Activated CD8-positive, alpha-beta T cell treated with anti-CD3 and anti-CD28 coated beads for 36 hours (primary cell): ENCODE measurements at regions not wholly inside any gene's neighbourhood (a gene's known extent, or its start where the extent isn't known, plus 50 kb on each side); places are given as distances from the start of the nearest gene placed in this dataset.
A peak's percentile ranks its signal among the peaks of the same experiment; 100 is the strongest.

ENCODE experiments used
- ATAC-seq: fragments of 200-7000 bp; cut with Tn5 transposase; one replicate; pipeline ENCODE4 v1.10.0; 2021; ENCODE audit warnings: mild to moderate bottlenecking, moderate library complexity
- CTCF ChIA-PET: fragments of 350-600 bp; sonication (Branson Sonifier 250); formaldehyde crosslinking; loops from one replicate; lab custom pipeline; 2021; ENCODE audit warnings: antibody characterized with exemption; lab: Charles Lee
- POLR2A ChIA-PET: fragments of 350-600 bp; sonication (Branson Sonifier 250); formaldehyde crosslinking; loops from one replicate; lab custom pipeline; 2021; ENCODE audit warnings: antibody characterized with exemption; lab: Charles Lee
- DNase-seq: peaks from one replicate; pipeline ENCODE4 v3.0.0-alpha.2; 2020
- H3K27ac Mint-ChIP-seq: one replicate; pipeline ENCODE4 v1.8.0; 2021; ENCODE audit warnings: mild to moderate bottlenecking, mixed read lengths
- H3K27me3 Mint-ChIP-seq: one replicate; pipeline ENCODE4 v1.8.0; 2021; ENCODE audit warnings: mixed read lengths
- H3K36me3 Mint-ChIP-seq: one replicate; pipeline ENCODE4 v1.8.0; 2021; ENCODE audit warnings: low read depth, mixed read lengths
- H3K4me1 Mint-ChIP-seq: one replicate; pipeline ENCODE4 v1.8.0; 2021; ENCODE audit warnings: low read depth, mixed read lengths
- H3K4me3 Mint-ChIP-seq: one replicate; pipeline ENCODE4 v1.8.0; 2021; ENCODE audit warnings: mild to moderate bottlenecking, moderate library complexity, mixed read lengths
- H3K9me3 Mint-ChIP-seq: one replicate; pipeline ENCODE4 v1.8.0; 2021; ENCODE audit warnings: mixed read lengths
- CTCF ChIP-seq: fragments of 200-600 bp; IDR thresholded peaks from one replicate; pipeline ENCODE4 v1.8.0; 2022; ENCODE audit warnings: antibody characterized with exemption, mild to moderate bottlenecking
- intact Hi-C: fragments of 100-400 bp; cut with micrococcal nuclease; formaldehyde crosslinking; loops from one replicate; pipeline ENCODE4 v1.10.0; 2022

DNA sequence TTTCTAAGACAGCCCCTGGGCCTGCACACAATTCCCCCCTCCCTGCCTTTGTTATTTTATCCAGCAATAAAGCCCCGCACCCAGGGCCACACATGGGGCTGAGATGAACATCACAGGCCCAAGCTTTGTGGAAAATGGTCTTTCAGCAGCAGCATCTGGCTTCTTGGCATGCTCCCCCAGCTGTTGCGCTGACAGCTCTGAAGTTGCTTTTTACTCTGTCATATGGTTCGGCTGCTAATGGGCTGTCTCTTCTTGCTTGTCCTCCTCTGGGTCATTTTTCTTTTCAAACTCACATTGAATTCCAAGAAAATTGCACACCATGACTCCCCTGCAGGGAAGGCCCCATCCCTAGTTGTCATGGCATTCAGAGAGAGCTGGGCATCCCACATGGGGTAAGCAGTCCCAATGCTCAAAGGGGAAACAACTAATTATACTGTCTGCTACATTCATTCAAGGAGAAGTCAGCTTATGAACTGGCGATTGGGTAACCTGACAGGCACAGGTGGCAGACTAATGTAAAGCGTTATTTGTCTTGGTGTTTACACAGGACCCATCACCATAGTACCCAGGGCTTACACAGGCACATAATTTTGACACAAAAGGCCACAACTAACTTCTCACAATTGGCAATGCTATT is 74.0 kb upstream of the CDKN3 start:
- no peaks in the 10 kb centered on the region for H3K4me1 Mint-ChIP-seq
- CTCF ChIA-PET = no interaction called here
- TF ChIP-seq CTCF = no peak
- H3K27ac Mint-ChIP-seq = no peak overlapping the region
- peaks cover 2% of the 10 kb centered on the region for H3K27me3 Mint-ChIP-seq
- intact Hi-C loops = no loop called here
- no peaks in the 10 kb centered on the region for H3K36me3 Mint-ChIP-seq
- H3K4me3 Mint-ChIP-seq = no peak overlapping the region
- ATAC-seq (no peak), DNase-seq (no peak)
- no peaks in the 10 kb centered on the region for H3K9me3 Mint-ChIP-seq
- POLR2A ChIA-PET = no interaction called here

DNA sequence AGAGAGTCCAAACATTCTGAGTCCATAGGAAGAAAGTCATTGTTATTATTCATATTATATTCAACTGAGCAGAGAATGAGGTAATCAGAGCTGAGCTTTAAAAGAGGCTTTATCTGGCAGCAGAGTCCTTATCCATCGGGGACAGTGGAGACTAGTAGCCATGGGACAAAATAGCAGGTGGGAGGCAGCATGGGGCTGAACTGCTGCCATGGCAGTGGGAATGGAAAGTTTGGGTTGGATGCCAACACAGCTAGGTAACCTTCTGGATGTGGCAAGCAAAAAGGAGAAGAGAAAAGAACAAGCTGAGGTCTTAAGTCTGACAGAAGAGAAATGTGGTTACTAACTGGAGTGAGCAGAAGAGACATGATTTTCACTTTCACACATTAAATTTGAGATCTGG is 71.0 kb upstream of the CDKN3 start:
- no peak overlapping the region for H3K4me3 Mint-ChIP-seq
- intact Hi-C loops = no loop called here
- H3K27me3 Mint-ChIP-seq = peaks cover 6% of the 10 kb centered on the region
- ChIA-PET CTCF (interaction anchor here (1.5 kb wide), 1 partner anchor 22 kb away, joined by 3 read pairs; no protein-coding TSS in a partner anchor), POLR2A (no interaction called here)
- ATAC-seq = no peak
- no peaks in the 10 kb centered on the region for H3K9me3 Mint-ChIP-seq
- no peaks in the 10 kb centered on the region for H3K4me1 Mint-ChIP-seq
- no peaks in the 10 kb centered on the region for H3K36me3 Mint-ChIP-seq
- H3K27ac Mint-ChIP-seq = no peak overlapping the region
- no peak for TF ChIP-seq CTCF
- DNase-seq = no peak

DNA sequence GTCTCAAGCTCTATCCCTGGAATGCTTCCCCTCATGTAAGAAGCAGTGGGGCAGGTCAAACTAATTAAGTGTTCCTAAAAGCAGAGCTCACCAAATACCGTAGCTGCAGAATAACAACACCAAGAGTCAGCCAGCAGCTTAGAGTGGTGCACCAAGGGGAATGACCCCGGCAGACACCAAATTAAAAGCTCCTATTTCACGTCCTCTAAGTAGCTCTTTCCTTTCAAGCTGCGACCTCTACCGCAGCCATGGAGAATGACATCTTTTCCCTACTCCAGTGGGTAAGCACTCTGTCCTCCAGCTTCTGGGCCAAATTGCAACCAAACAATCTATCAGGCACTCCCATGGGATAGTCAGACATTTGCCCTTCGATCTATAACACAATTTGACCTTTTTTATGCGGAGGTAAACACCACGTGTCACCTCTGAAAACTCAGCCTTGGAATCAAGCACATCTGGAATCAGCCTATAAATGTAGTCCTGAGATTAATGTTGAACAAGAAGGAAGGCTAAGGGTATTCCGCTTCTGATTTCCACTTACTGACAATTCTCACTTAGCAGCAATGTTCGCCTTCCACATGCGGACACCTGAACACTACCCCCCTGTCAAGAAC is 67.6 kb upstream of the CDKN3 start:
- DNase-seq (peak; percentile 23), ATAC-seq (peak; percentile 65)
- H3K27me3 Mint-ChIP-seq = peaks cover 8% of the 10 kb centered on the region
- peak; percentile 64 for TF ChIP-seq CTCF
- no peaks in the 10 kb centered on the region for H3K36me3 Mint-ChIP-seq
- POLR2A ChIA-PET = interaction anchor here (0.7 kb wide), 1 partner anchor 8 kb away, joined by 3 read pairs; no protein-coding TSS in a partner anchor
- no peaks in the 10 kb centered on the region for H3K9me3 Mint-ChIP-seq
- no peak overlapping the region for H3K4me3 Mint-ChIP-seq
- intact Hi-C loops = no loop called here
- CTCF ChIA-PET = interaction anchor here (0.7 to 2.0 kb wide), 16 partner anchors 10 to 791 kb away, joined by 3 to 14 read pairs (median 3); no protein-coding TSS in a partner anchor
- no peak overlapping the region for H3K27ac Mint-ChIP-seq
- no peaks in the 10 kb centered on the region for H3K4me1 Mint-ChIP-seq

- POLR2A ChIA-PET = no interaction called here
These were observed 65.9 kb upstream of the CDKN3 start for GRCh38 chr14:54330876-54331275.

More at GRCh38 chr14:54330876-54331275, 65.9 kb upstream of the CDKN3 start:
- DNase-seq (no peak), ATAC-seq (no peak)
- no peak overlapping the region for H3K4me3 Mint-ChIP-seq
- no peaks in the 10 kb centered on the region for H3K9me3 Mint-ChIP-seq
- intact Hi-C loops = no loop called here
- H3K4me1 Mint-ChIP-seq = no peaks in the 10 kb centered on the region
- no peak overlapping the region for H3K27ac Mint-ChIP-seq
- CTCF ChIA-PET = no interaction called here
- no peaks in the 10 kb centered on the region for H3K36me3 Mint-ChIP-seq
- peaks cover 8% of the 10 kb centered on the region for H3K27me3 Mint-ChIP-seq
- TF ChIP-seq CTCF = no peak
